DOHH2 (cell line): ENCODE measurements at regions not wholly inside any gene's neighbourhood (a gene's known extent, or its start where the extent isn't known, plus 50 kb on each side); places are given as distances from the start of the nearest gene placed in this dataset.
"Not testable (repeated sequence)": the region's sequence is repeated elsewhere in the genome, so short reads cannot be mapped to it uniquely, and the experiment has no call there.

ENCODE experiments used
- EZH2phosphoT487 ChIP-seq: fragments of 200-600 bp; sonication (generic); IDR thresholded peaks from 2 replicates; pipeline ENCODE4 v1.6.1; 2017; ENCODE audit warnings: borderline replicate concordance, mild to moderate bottlenecking, antibody characterized with exemption, low read length, moderate library complexity, mixed read lengths
- TF ChIP-seq, protein P1 (sequence below): fragments of 200-600 bp; sonication (generic); IDR thresholded peaks from one replicate; pipeline ENCODE4 v1.5.1; 2014; ENCODE audit warnings: antibody characterized with exemption, mild to moderate bottlenecking, low read depth, low read length; ENCODE audit not compliant: poor library complexity, severe bottlenecking

DNA sequence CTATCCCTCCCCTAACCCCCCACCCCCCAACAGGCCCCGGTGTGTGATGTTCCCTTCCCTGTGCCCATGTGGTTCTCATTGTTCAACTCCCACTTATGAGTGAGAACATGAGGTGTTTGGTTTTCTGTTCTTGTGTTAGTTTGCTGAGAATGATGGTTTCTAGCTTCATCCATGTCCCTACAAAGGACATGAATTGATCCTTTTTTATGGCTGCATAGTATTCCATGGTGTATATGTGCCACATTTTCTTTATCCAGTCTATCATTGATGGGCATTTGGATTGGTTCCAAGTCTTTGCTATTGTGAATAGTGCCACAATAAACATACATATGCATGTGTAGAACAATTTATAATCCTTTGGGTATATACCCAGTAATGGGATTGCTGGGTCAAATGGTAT, 612.1 kb upstream of the ADGRB3 start:
- TF ChIP-seq, protein P1, sequence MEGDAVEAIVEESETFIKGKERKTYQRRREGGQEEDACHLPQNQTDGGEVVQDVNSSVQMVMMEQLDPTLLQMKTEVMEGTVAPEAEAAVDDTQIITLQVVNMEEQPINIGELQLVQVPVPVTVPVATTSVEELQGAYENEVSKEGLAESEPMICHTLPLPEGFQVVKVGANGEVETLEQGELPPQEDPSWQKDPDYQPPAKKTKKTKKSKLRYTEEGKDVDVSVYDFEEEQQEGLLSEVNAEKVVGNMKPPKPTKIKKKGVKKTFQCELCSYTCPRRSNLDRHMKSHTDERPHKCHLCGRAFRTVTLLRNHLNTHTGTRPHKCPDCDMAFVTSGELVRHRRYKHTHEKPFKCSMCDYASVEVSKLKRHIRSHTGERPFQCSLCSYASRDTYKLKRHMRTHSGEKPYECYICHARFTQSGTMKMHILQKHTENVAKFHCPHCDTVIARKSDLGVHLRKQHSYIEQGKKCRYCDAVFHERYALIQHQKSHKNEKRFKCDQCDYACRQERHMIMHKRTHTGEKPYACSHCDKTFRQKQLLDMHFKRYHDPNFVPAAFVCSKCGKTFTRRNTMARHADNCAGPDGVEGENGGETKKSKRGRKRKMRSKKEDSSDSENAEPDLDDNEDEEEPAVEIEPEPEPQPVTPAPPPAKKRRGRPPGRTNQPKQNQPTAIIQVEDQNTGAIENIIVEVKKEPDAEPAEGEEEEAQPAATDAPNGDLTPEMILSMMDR: not testable (repeated sequence)
- not testable (repeated sequence) for TF ChIP-seq EZH2phosphoT487
